ENCODE measurements at regions not wholly inside any gene's neighbourhood (a gene's known extent, or its start where the extent isn't known, plus 50 kb on each side); places are given as distances from the start of the nearest gene placed in this dataset.

- Mint-ChIP-seq H3K4me3 (ENCODE audit: low read depth) (no peak overlapping the region), H3K4me1 (ENCODE audit: low read depth) (peaks cover 13% of the 10 kb centered on the region), H3K27me3 (ENCODE audit: low read depth) (peaks cover 2% of the 10 kb centered on the region), H3K27ac (no peak overlapping the region), H3K9me3 (no peaks in the 10 kb centered on the region), H3K36me3 (ENCODE audit: low read depth) (peaks cover 11% of the 10 kb centered on the region)
- no peak for DNase-seq (ENCODE audit: low spot score)
- intact Hi-C loops (cut with micrococcal nuclease), result no loop called here
These were observed 1133.0 kb downstream of the VRK1 start for GRCh38 chr14:97930166-97930565.

GRCh38 chr14:97931273-97931672, 1134.1 kb downstream of the VRK1 start:
- Mint-ChIP-seq H3K9me3 (no peaks in the 10 kb centered on the region), H3K27me3 (ENCODE audit: low read depth) (peaks cover 2% of the 10 kb centered on the region), H3K4me1 (ENCODE audit: low read depth) (peaks cover 3% of the 10 kb centered on the region), H3K36me3 (ENCODE audit: low read depth) (peaks cover 7% of the 10 kb centered on the region), H3K27ac (no peak overlapping the region), H3K4me3 (ENCODE audit: low read depth) (no peak overlapping the region)
- intact Hi-C loops (cut with micrococcal nuclease), result no loop called here
- no peak for DNase-seq (ENCODE audit: low spot score)

GRCh38 chr14:97942921-97943320, 1145.7 kb downstream of the VRK1 start:
- no peak overlapping the region for H3K4me3 Mint-ChIP-seq (ENCODE audit: low read depth)
- peaks cover 11% of the 10 kb centered on the region for H3K4me1 Mint-ChIP-seq (ENCODE audit: low read depth)
- no peak for DNase-seq (ENCODE audit: low spot score)
- no peak overlapping the region for H3K27ac Mint-ChIP-seq
- no peaks in the 10 kb centered on the region for H3K27me3 Mint-ChIP-seq (ENCODE audit: low read depth)
- intact Hi-C loops (cut with micrococcal nuclease), result no loop called here
- H3K36me3 Mint-ChIP-seq (ENCODE audit: low read depth), result peaks cover 16% of the 10 kb centered on the region
- H3K9me3 Mint-ChIP-seq, result peaks cover 4% of the 10 kb centered on the region

GRCh38 chr14:97943619-97944018, 1146.4 kb downstream of the VRK1 start:
- intact Hi-C loops (cut with micrococcal nuclease), result no loop called here
- H3K4me3 Mint-ChIP-seq (ENCODE audit: low read depth), result no peak overlapping the region
- H3K27ac Mint-ChIP-seq, result no peak overlapping the region
- no peak for DNase-seq (ENCODE audit: low spot score)
- H3K9me3 Mint-ChIP-seq, result peaks cover 4% of the 10 kb centered on the region
- H3K36me3 Mint-ChIP-seq (ENCODE audit: low read depth), result peaks cover 16% of the 10 kb centered on the region
- H3K4me1 Mint-ChIP-seq (ENCODE audit: low read depth), result peaks cover 11% of the 10 kb centered on the region
- H3K27me3 Mint-ChIP-seq (ENCODE audit: low read depth), result no peaks in the 10 kb centered on the region

GRCh38 chr14:97944380-97944779, 1147.2 kb downstream of the VRK1 start:
- Mint-ChIP-seq H3K9me3 (peaks cover 4% of the 10 kb centered on the region), H3K27me3 (ENCODE audit: low read depth) (no peaks in the 10 kb centered on the region), H3K27ac (no peak overlapping the region), H3K36me3 (ENCODE audit: low read depth) (peaks cover 16% of the 10 kb centered on the region), H3K4me1 (ENCODE audit: low read depth) (peaks cover 11% of the 10 kb centered on the region), H3K4me3 (ENCODE audit: low read depth) (no peak overlapping the region)
- no peak for DNase-seq (ENCODE audit: low spot score)
- intact Hi-C loops (cut with micrococcal nuclease), result no loop called here

GRCh38 chr14:97945631-97946030, 1148.4 kb downstream of the VRK1 start:
- H3K27me3 Mint-ChIP-seq (ENCODE audit: low read depth), result no peaks in the 10 kb centered on the region
- H3K9me3 Mint-ChIP-seq, result peaks cover under 1% of the 10 kb centered on the region
- intact Hi-C loops (cut with micrococcal nuclease), result no loop called here
- H3K36me3 Mint-ChIP-seq (ENCODE audit: low read depth), result peaks cover 16% of the 10 kb centered on the region
- H3K4me1 Mint-ChIP-seq (ENCODE audit: low read depth), result peaks cover 11% of the 10 kb centered on the region
- no peak for DNase-seq (ENCODE audit: low spot score)
- H3K27ac Mint-ChIP-seq, result no peak overlapping the region
- H3K4me3 Mint-ChIP-seq (ENCODE audit: low read depth), result no peak overlapping the region

GRCh38 chr14:97946240-97946639, 1149.1 kb downstream of the VRK1 start:
- intact Hi-C loops (cut with micrococcal nuclease), result no loop called here
- Mint-ChIP-seq H3K36me3 (ENCODE audit: low read depth) (peaks cover 19% of the 10 kb centered on the region), H3K4me1 (ENCODE audit: low read depth) (peaks cover 11% of the 10 kb centered on the region), H3K27ac (no peak overlapping the region), H3K27me3 (ENCODE audit: low read depth) (no peaks in the 10 kb centered on the region), H3K4me3 (ENCODE audit: low read depth) (no peak overlapping the region), H3K9me3 (no peaks in the 10 kb centered on the region)
- no peak for DNase-seq (ENCODE audit: low spot score)

- intact Hi-C loops (cut with micrococcal nuclease), result no loop called here
- Mint-ChIP-seq H3K9me3 (no peaks in the 10 kb centered on the region), H3K4me1 (ENCODE audit: low read depth) (peaks cover 11% of the 10 kb centered on the region), H3K27me3 (ENCODE audit: low read depth) (no peaks in the 10 kb centered on the region), H3K27ac (no peak overlapping the region), H3K4me3 (ENCODE audit: low read depth) (no peak overlapping the region), H3K36me3 (ENCODE audit: low read depth) (peaks cover 19% of the 10 kb centered on the region)
- DNase-seq (ENCODE audit: low spot score), result no peak
These were observed 1149.5 kb downstream of the VRK1 start for GRCh38 chr14:97946641-97947040.

- peaks cover 12% of the 10 kb centered on the region for H3K36me3 Mint-ChIP-seq (ENCODE audit: low read depth)
These were observed 1151.7 kb downstream of the VRK1 start for GRCh38 chr14:97948841-97949240.

GRCh38 chr14:97956581-97957340, 1159.6 kb downstream of the VRK1 start:
- intact Hi-C loops (cut with micrococcal nuclease), result no loop called here
- H3K27me3 Mint-ChIP-seq (ENCODE audit: low read depth), result no peaks in the 10 kb centered on the region
- H3K9me3 Mint-ChIP-seq, result peaks cover 22% of the 10 kb centered on the region
- DNase-seq (ENCODE audit: low spot score), result no peak
- no peak overlapping the region for H3K4me3 Mint-ChIP-seq (ENCODE audit: low read depth)
- H3K27ac Mint-ChIP-seq, result no peak overlapping the region
- no peaks in the 10 kb centered on the region for H3K4me1 Mint-ChIP-seq (ENCODE audit: low read depth)
- H3K36me3 Mint-ChIP-seq (ENCODE audit: low read depth), result peaks cover 52% of the 10 kb centered on the region

More at GRCh38 chr14:97948841-97949240, 1151.7 kb downstream of the VRK1 start:
- Mint-ChIP-seq H3K27ac (no peak overlapping the region), H3K9me3 (no peaks in the 10 kb centered on the region), H3K4me1 (ENCODE audit: low read depth) (peaks cover 7% of the 10 kb centered on the region), H3K27me3 (ENCODE audit: low read depth) (no peaks in the 10 kb centered on the region), H3K4me3 (ENCODE audit: low read depth) (no peak overlapping the region)
- DNase-seq (ENCODE audit: low spot score), result no peak
- intact Hi-C loops (cut with micrococcal nuclease), result no loop called here

GRCh38 chr14:97959251-97959650, 1162.1 kb downstream of the VRK1 start:
- Mint-ChIP-seq H3K27me3 (ENCODE audit: low read depth) (no peaks in the 10 kb centered on the region), H3K4me1 (ENCODE audit: low read depth) (peaks cover 3% of the 10 kb centered on the region), H3K9me3 (peaks cover 22% of the 10 kb centered on the region), H3K4me3 (ENCODE audit: low read depth) (no peak overlapping the region), H3K27ac (no peak overlapping the region), H3K36me3 (ENCODE audit: low read depth) (peaks cover 65% of the 10 kb centered on the region)
- intact Hi-C loops (cut with micrococcal nuclease), result no loop called here
- DNase-seq (ENCODE audit: low spot score), result no peak

GRCh38 chr14:97960436-97960835, 1163.3 kb downstream of the VRK1 start:
- Mint-ChIP-seq H3K4me1 (ENCODE audit: low read depth) (peaks cover 3% of the 10 kb centered on the region), H3K9me3 (peaks cover 22% of the 10 kb centered on the region), H3K36me3 (ENCODE audit: low read depth) (peaks cover 68% of the 10 kb centered on the region), H3K27me3 (ENCODE audit: low read depth) (no peaks in the 10 kb centered on the region), H3K27ac (no peak overlapping the region), H3K4me3 (ENCODE audit: low read depth) (no peak overlapping the region)
- no peak for DNase-seq (ENCODE audit: low spot score)
- intact Hi-C loops (cut with micrococcal nuclease), result no loop called here

- Mint-ChIP-seq H3K27ac (peak overlapping the region; percentile 53), H3K27me3 (ENCODE audit: low read depth) (no peaks in the 10 kb centered on the region), H3K9me3 (peaks cover 26% of the 10 kb centered on the region), H3K36me3 (ENCODE audit: low read depth) (peaks cover 78% of the 10 kb centered on the region), H3K4me3 (ENCODE audit: low read depth) (no peak overlapping the region), H3K4me1 (ENCODE audit: low read depth) (peaks cover 34% of the 10 kb centered on the region)
- DNase-seq (ENCODE audit: low spot score), result no peak
- intact Hi-C loops (cut with micrococcal nuclease), result loop anchor here (10.0 kb wide), 3 partner anchors 125 to 665 kb away; no protein-coding TSS in a partner anchor
These were observed 1173.0 kb downstream of the VRK1 start for GRCh38 chr14:97970222-97970621.
